GM10248 (cell line): ENCODE measurements at regions not wholly inside any gene's neighbourhood (a gene's known extent, or its start where the extent isn't known, plus 50 kb on each side); places are given as distances from the start of the nearest gene placed in this dataset.
"Not testable (repeated sequence)": the region's sequence is repeated elsewhere in the genome, so short reads cannot be mapped to it uniquely, and the experiment has no call there.

Source experiments
- CTCF ChIA-PET: fragments of 300-600 bp; sonication (Branson Sonifier 250); formaldehyde crosslinking; extraction: SDS; loops from one replicate; lab custom pipeline; 2021; ENCODE audit warnings: antibody characterized with exemption; lab: Yijun Ruan, JAX
- POLR2A ChIA-PET: fragments of 350-650 bp; sonication (Branson Sonifier 250); formaldehyde crosslinking; extraction: SDS; loops from one replicate; lab custom pipeline; 2020; ENCODE audit warnings: antibody characterized with exemption; lab: Yijun Ruan, JAX
- DNase-seq: peaks from one replicate; pipeline ENCODE4 v3.0.0; 2012; ENCODE audit errors: extremely low spot score
- CTCF ChIP-seq: IDR thresholded peaks from 2 replicates; pipeline ENCODE4 v1.5.1; 2012; ENCODE audit warnings: mild to moderate bottlenecking, low read depth; ENCODE audit errors: extremely low read depth, missing control alignments, control extremely low read depth

GRCh38 chr12:76669981-76670380 lies 93.9 kb upstream of the ZDHHC17 start:
- CTCF ChIA-PET = no interaction called here
- no peak for DNase-seq
- POLR2A ChIA-PET = no interaction called here
- TF ChIP-seq CTCF = no peak

DNA sequence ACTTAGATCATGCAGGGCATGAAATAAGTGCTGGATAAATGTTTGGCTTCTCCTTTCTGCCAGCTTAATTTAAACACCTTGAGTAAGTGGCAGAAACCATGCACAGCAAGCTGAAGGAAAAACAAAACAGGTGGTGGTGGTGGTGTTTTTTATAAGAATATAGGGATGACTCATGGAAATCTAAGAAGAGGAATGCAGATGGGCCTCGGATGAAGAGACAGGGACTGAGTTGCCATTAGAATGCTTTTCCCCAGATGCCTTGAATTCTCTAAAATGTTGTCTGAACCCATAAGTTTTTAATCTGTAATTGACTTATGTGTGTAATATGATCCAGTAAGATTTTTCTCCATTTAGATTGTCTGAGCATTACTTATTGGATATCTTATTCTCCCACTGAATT lies 93.1 kb upstream of the ZDHHC17 start:
- POLR2A ChIA-PET = no interaction called here
- DNase-seq = no peak
- no peak for TF ChIP-seq CTCF
- CTCF ChIA-PET = no interaction called here

- CTCF ChIA-PET = no interaction called here
- POLR2A ChIA-PET = no interaction called here
- no peak for TF ChIP-seq CTCF
- no peak for DNase-seq
Measured at GRCh38 chr12:76674669-76675315, 89.1 kb upstream of the ZDHHC17 start.

- CTCF ChIA-PET, POLR2A ChIA-PET, DNase-seq: not testable (repeated sequence)
Measured at GRCh38 chr12:76676261-76676660, 87.7 kb upstream of the ZDHHC17 start.

DNA sequence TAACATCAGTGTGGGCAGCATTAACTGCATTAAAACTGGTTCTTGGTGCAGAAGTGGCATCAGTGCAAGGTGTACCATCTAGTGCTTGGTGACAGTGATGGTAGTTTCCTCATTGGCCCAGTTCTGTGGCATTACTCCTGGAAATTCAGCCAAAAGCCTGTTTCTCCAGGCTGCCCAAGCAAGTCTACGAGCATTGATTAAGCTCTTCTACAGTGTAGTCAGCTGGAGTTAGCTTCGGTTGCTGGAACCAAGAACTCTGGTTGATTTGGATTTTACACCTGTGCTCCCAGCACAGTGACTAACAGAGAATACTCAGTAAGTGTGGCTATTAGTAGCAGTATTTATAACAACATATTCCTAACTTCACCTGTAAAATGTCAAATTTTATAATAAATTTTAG lies 84.9 kb upstream of the ZDHHC17 start:
- POLR2A ChIA-PET = no interaction called here
- DNase-seq = no peak
- no peak for TF ChIP-seq CTCF
- CTCF ChIA-PET = interaction anchor here (1.5 kb wide), 1 partner anchor 36 kb away, joined by 3 read pairs; no protein-coding TSS in a partner anchor

- no peak for DNase-seq
- ChIA-PET CTCF (interaction anchor here (1.5 kb wide), 1 partner anchor 35 kb away, joined by 3 read pairs; no protein-coding TSS in a partner anchor), POLR2A (no interaction called here)
- no peak for TF ChIP-seq CTCF
Measured at GRCh38 chr12:76679778-76680177, 84.1 kb upstream of the ZDHHC17 start.

DNA sequence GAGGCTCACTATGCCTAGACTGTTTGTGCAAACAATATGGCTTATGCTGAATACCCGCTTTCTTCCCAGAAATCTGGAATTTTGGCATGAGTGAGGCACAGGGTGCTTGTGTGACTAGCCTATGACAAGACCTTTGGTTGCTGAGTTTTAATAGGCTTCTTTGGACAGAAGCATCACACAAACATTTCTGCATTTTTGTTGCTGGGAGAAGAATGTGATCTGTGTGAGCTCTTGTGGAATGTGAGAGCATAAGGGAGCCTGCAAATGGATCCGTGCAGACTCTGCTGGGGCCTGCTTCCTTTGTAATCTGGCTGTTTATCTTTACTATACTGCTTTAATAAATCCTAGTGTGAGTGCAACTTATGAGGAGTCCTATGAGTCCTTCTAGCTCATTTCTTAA lies 83.0 kb upstream of the ZDHHC17 start:
- ChIA-PET POLR2A (no interaction called here), CTCF (interaction anchor here (0.8 to 1.2 kb wide), 2 partner anchors 23 to 59 kb away, joined by 3 to 5 read pairs; no protein-coding TSS in a partner anchor)
- no peak for TF ChIP-seq CTCF
- no peak for DNase-seq
